MCF 10A (cell line): ENCODE measurements at regions not wholly inside any gene's neighbourhood (a gene's known extent, or its start where the extent isn't known, plus 50 kb on each side); places are given as distances from the start of the nearest gene placed in this dataset.

Source experiments
- BruUV-seq: library from RNA; stranded (reverse); fragments of 400-500 nt; replicated peaks from 2 replicates; lab custom pipeline; 2021; lab: Mats Ljungman, UMichigan
- CTCF ChIA-PET: fragments of 300-600 bp; sonication (Branson Sonifier 250); formaldehyde crosslinking; extraction: SDS; loops from one replicate; lab custom pipeline; 2021; ENCODE audit warnings: antibody characterized with exemption, inconsistent platforms; lab: Yijun Ruan, JAX
- POLR2A ChIA-PET: fragments of 300-600, 350-650 bp; sonication (Branson Sonifier 250); formaldehyde crosslinking; extraction: SDS; loops from one replicate; lab custom pipeline; 2020; ENCODE audit warnings: antibody characterized with exemption, inconsistent platforms; lab: Yijun Ruan, JAX
- DNase-seq: peaks from one replicate; pipeline ENCODE4 v3.0.0-alpha.2; 2018; ENCODE audit not compliant: unreplicated experiment
- H3K27ac Mint-ChIP-seq: one replicate; pipeline ENCODE4 v1.8.0; 2022; ENCODE audit warnings: mild to moderate bottlenecking, low read depth, mixed read lengths; ENCODE audit not compliant: unreplicated experiment
- H3K27me3 Mint-ChIP-seq: one replicate; pipeline ENCODE4 v1.8.0; 2022; ENCODE audit warnings: mixed read lengths; ENCODE audit not compliant: insufficient read depth, unreplicated experiment
- H3K36me3 Mint-ChIP-seq: one replicate; pipeline ENCODE4 v1.8.0; 2022; ENCODE audit warnings: mild to moderate bottlenecking, moderate library complexity, mixed read lengths; ENCODE audit not compliant: insufficient read depth, unreplicated experiment
- H3K4me1 Mint-ChIP-seq: one replicate; pipeline ENCODE4 v1.8.0; 2022; ENCODE audit warnings: mixed read lengths; ENCODE audit not compliant: insufficient read depth, unreplicated experiment
- H3K4me3 Mint-ChIP-seq: one replicate; pipeline ENCODE4 v1.8.0; 2022; ENCODE audit warnings: mild to moderate bottlenecking, moderate library complexity, mixed read lengths; ENCODE audit not compliant: unreplicated experiment
- H3K9me3 Mint-ChIP-seq: one replicate; pipeline ENCODE4 v1.8.0; 2022; ENCODE audit warnings: mixed read lengths; ENCODE audit not compliant: unreplicated experiment
- CTCF ChIP-seq: fragments of 200-600 bp; IDR thresholded peaks from one replicate; pipeline ENCODE4 v1.8.0; 2022; ENCODE audit warnings: antibody characterized with exemption, mild to moderate bottlenecking; ENCODE audit not compliant: unreplicated experiment
- intact Hi-C: fragments of 100-400 bp; cut with micrococcal nuclease; formaldehyde crosslinking; loops from 2 replicates; pipeline ENCODE4 v1.14.1; 2022

GRCh38 chr7:19971956-19972355, 198.5 kb upstream of the TMEM196 start:
- no peaks in the 10 kb centered on the region for H3K27me3 Mint-ChIP-seq
- intact Hi-C loops: no loop called here
- H3K4me1 Mint-ChIP-seq: peaks cover 12% of the 10 kb centered on the region
- H3K4me3 Mint-ChIP-seq: no peak overlapping the region
- BruUV-seq: no TSS peak
- ChIA-PET CTCF (interaction anchor here (0.6 to 0.9 kb wide), 2 partner anchors 59 to 381 kb away, joined by 3 read pairs; no protein-coding TSS in a partner anchor), POLR2A (interaction anchor here (1.1 kb wide), 1 partner anchor 10 kb away, joined by 4 read pairs; no protein-coding TSS in a partner anchor)
- H3K9me3 Mint-ChIP-seq: no peaks in the 10 kb centered on the region
- TF ChIP-seq CTCF: no peak
- no peak for DNase-seq
- H3K27ac Mint-ChIP-seq: no peak overlapping the region
- H3K36me3 Mint-ChIP-seq: no peaks in the 10 kb centered on the region

DNA sequence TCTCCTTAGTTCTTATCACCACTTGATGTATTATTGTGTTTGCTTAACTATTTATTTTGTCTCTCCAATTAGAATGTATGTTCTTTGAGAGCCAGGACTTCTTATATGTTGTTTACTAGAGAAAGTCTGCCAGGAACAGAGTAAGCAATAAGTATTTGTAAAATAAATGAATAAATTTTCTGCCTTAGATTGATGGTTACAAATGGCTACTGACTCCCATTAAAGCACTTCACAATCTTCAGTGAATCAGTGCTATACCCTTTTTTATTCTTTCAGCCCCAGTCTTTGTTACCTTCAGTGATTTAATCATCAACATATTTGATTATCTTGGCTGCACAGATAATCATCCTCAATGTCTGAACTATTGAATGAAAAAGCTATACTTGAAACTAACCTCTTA, 197.1 kb upstream of the TMEM196 start:
- ChIA-PET POLR2A (interaction anchor here (0.7 kb wide), 1 partner anchor 169 kb away, joined by 3 read pairs; no protein-coding TSS in a partner anchor), CTCF (interaction anchor here (0.7 to 1.0 kb wide), 2 partner anchors 11 to 1105 kb away, joined by 3 to 4 read pairs; no protein-coding TSS in a partner anchor)
- BruUV-seq: no TSS peak
- Mint-ChIP-seq H3K27me3 (no peaks in the 10 kb centered on the region), H3K9me3 (no peaks in the 10 kb centered on the region), H3K27ac (peak overlapping the region; percentile 17), H3K36me3 (no peaks in the 10 kb centered on the region), H3K4me3 (no peak overlapping the region), H3K4me1 (peaks cover 12% of the 10 kb centered on the region)
- no peak for DNase-seq
- intact Hi-C loops: no loop called here
- TF ChIP-seq CTCF: no peak

- TF ChIP-seq CTCF: no peak
- Mint-ChIP-seq H3K9me3 (no peaks in the 10 kb centered on the region), H3K4me3 (no peak overlapping the region), H3K4me1 (peaks cover 12% of the 10 kb centered on the region), H3K27ac (peak overlapping the region; percentile 17), H3K36me3 (no peaks in the 10 kb centered on the region), H3K27me3 (no peaks in the 10 kb centered on the region)
- ChIA-PET CTCF (interaction anchor here (0.6 to 1.0 kb wide), 4 partner anchors 10 to 1897 kb away, joined by 3 to 4 read pairs (median 4); no protein-coding TSS in a partner anchor), POLR2A (interaction anchor here (0.7 kb wide), 1 partner anchor 40 kb away, joined by 3 read pairs; no protein-coding TSS in a partner anchor)
- no peak for DNase-seq
- BruUV-seq: no TSS peak
- intact Hi-C loops: no loop called here
These were observed 196.6 kb upstream of the TMEM196 start for GRCh38 chr7:19969859-19970493.

DNA sequence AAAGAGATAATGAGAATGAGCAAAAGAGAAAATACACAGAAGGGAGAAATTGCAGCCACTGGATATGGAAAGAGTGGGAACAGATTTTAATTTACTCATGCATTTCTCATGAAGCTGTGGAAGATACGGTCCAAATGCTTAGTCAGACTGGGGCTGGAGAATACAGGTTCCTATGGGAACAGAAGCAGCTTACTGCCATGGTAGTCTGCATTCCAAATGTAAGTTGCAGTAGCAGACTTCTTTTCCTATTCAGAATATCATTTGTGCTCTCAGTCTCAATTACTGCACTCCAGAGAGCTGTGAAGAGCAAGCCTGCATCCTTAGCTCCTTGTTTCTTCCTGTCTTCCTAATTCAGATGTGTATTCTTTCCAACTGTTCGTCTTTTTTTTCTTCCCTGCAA, 190.8 kb upstream of the TMEM196 start:
- Mint-ChIP-seq H3K36me3 (peaks cover 6% of the 10 kb centered on the region), H3K27me3 (no peaks in the 10 kb centered on the region), H3K4me1 (peaks cover 12% of the 10 kb centered on the region), H3K4me3 (no peak overlapping the region), H3K9me3 (peaks cover 7% of the 10 kb centered on the region), H3K27ac (no peak overlapping the region)
- no peak for DNase-seq
- no TSS peak for BruUV-seq
- intact Hi-C loops: no loop called here
- ChIA-PET CTCF (no interaction called here), POLR2A (no interaction called here)
- TF ChIP-seq CTCF: no peak
